ENCODE measurements at regions not wholly inside any gene's neighbourhood (a gene's known extent, or its start where the extent isn't known, plus 50 kb on each side); places are given as distances from the start of the nearest gene placed in this dataset.

DNA sequence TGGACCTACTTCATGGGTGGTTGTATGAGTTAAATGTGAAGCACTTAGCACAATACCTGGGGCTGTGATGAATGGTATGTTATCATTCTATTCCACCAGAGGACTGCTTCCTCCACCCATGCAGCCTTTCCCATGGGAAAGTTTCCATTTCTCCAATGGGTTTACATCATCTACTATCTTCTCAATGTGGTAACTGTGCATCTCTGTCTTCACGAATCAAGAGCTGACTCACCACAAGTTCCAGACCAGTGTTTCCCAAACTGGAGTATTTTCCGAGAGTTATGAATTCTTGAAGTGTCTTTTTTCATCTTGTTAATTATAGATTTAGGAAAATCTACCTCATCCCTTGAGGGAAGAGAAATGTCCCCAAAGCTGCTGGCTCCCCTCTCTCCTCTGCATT, 182.8 kb downstream of the UNC5CL start:
- DNase-seq (ENCODE audit: low spot score), result no peak
- TF ChIP-seq, protein P1, sequence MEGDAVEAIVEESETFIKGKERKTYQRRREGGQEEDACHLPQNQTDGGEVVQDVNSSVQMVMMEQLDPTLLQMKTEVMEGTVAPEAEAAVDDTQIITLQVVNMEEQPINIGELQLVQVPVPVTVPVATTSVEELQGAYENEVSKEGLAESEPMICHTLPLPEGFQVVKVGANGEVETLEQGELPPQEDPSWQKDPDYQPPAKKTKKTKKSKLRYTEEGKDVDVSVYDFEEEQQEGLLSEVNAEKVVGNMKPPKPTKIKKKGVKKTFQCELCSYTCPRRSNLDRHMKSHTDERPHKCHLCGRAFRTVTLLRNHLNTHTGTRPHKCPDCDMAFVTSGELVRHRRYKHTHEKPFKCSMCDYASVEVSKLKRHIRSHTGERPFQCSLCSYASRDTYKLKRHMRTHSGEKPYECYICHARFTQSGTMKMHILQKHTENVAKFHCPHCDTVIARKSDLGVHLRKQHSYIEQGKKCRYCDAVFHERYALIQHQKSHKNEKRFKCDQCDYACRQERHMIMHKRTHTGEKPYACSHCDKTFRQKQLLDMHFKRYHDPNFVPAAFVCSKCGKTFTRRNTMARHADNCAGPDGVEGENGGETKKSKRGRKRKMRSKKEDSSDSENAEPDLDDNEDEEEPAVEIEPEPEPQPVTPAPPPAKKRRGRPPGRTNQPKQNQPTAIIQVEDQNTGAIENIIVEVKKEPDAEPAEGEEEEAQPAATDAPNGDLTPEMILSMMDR (IDR thresholded peaks at IDR 0.05; ENCODE audit: extremely low read depth, insufficient read depth, missing control alignments), result no peak
- in situ Hi-C loops (cut with MboI; ENCODE audit: low pct_unique_long_range_greater_than_20kb, low sequenced_read_pairs, unreplicated experiment), result no loop called here

DNA sequence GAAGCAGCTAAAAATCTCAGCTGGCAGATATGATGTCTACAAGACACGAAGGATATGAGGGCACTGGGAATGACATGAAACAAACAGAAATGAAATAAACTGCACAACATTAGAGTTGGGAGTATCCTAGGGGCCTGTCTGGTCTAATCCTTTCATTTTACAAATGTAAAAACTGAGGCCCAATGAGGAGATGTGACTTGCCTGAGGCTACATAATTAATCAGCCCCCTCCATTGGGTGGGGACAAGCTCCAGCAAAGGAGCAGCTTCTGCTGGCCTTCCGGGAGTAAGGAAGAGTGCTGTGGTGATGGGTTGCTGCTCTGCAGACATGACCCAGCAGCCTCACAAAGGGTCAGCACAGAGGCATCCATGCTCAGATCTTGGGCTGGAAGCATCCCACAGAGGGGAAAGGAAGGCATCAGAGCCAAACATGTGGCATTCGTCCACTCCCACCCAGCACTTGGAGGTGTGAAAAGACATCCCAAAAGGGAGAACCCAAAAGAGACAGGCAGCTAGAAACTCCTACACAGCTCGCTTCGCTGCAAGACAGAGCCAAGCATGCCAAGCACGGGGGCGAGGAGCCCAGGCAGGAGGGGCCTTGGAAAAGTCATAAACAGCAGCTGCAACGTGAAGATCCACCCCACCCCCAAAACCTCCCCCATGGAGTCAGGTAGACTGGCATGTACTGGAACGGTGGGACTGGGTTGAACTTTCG, 183.7 kb downstream of the UNC5CL start:
- TF ChIP-seq, protein P1 (IDR thresholded peaks at IDR 0.05; ENCODE audit: extremely low read depth, insufficient read depth, missing control alignments), result no peak
- in situ Hi-C loops (cut with MboI; ENCODE audit: low pct_unique_long_range_greater_than_20kb, low sequenced_read_pairs, unreplicated experiment), result no loop called here
- no peak for DNase-seq (ENCODE audit: low spot score)

DNA sequence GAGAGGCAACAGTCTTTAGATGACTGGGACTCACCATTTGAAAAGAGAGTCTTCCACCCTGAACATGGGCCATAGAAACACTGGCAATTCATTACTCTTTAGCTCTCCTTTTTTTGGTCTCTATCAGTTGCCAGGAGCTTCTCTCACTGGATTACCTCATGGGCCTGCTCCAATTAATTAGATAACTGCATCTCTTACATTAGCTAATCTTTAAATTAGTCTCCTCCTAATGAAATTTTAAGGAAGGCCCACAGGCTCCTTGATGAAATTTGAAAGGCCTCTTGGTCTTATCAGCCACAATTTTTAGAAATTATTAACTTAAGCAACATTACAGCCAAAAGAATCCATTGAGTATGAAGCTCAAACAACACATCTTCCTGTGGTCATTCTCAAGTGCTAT, 184.4 kb downstream of the UNC5CL start:
- in situ Hi-C loops (cut with MboI; ENCODE audit: low pct_unique_long_range_greater_than_20kb, low sequenced_read_pairs, unreplicated experiment), result no loop called here
- TF ChIP-seq, protein P1 (IDR thresholded peaks at IDR 0.05; ENCODE audit: extremely low read depth, insufficient read depth, missing control alignments), result no peak

DNA sequence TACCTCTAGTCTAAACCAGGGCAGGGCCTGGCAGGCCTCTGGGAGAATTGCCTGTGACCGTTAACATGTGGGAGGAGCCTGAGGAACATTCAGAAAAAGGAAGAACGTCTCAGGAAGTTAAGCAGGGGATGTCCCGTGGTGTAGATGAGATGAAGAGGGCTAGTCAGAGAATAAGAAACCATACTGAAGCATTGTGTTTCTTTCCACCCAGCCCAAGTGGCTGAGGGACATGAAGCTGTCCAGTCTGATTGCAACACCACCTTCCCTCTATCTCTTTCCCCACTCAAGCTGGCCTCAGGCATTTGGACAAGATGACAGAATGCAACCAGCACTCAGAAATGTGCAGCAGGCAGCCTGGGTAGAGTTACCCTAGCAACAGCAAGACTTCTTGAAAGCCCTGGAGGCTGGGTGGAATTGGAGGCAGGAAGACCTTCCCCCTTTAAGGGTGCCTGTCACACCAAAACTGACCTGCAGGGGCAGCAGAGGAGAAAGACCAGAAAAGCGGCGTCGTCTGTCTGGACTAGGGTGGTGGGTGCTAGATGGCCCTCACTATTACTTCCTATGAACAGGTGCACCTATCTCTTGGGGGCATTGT, 186.1 kb downstream of the UNC5CL start:
- in situ Hi-C loops (cut with MboI; ENCODE audit: low pct_unique_long_range_greater_than_20kb, low sequenced_read_pairs, unreplicated experiment), result no loop called here
- no peak for DNase-seq (ENCODE audit: low spot score)
- TF ChIP-seq, protein P1 (IDR thresholded peaks at IDR 0.05; ENCODE audit: extremely low read depth, insufficient read depth, missing control alignments), result no peak

More for the DNA sequence above, 184.4 kb downstream of the UNC5CL start:
- DNase-seq (ENCODE audit: low spot score), result no peak

DNA sequence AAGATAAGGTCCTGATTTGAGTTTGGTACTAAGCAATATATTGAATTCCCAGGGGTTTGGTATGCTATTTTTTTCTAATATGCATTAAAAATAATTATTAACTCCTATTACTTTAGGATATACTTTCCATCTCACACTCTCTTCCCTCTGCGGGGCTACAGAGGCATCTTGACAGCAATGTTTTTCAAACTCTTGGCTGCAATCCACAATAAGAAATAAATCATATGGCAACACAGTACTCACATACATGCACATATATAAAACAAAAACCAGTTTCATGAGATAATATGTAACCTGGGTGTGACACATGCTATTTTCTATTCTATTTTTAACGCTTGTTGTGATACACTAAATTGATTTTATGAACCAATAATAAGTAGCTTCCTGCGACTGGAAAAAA, 189.5 kb downstream of the UNC5CL start:
- in situ Hi-C loops (cut with MboI; ENCODE audit: low pct_unique_long_range_greater_than_20kb, low sequenced_read_pairs, unreplicated experiment), result no loop called here
- DNase-seq (ENCODE audit: low spot score), result no peak
- TF ChIP-seq, protein P1 (IDR thresholded peaks at IDR 0.05; ENCODE audit: extremely low read depth, insufficient read depth, missing control alignments), result no peak

DNA sequence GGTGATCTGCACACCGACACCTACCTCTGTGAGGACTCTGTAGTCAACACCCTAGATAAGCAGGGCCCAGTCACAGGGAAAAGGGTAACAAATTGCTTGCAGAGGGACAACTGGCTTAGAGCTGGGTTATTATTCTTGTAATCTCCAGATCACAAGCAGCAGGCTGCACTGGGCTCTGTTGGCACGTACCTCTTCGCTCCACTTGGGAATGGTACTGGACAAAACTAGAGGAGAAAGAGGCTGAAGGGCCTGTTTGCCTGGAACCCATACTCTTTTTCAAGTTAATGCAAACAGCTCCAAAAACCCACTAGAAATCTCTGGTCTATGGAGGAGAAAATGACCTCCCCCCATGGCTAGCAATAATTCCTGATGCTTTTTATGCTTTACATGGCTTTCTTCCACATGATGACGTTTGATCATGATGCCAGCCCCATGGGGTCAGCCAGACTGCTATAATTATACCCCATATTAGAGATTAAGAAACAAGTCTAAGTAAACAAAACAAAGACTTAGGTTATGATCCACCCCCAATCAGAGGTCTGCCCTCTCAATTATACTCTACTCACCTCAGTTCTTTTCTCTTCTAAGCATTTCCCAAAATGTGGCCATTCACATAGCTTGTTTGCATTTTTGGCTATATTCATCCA, 190.0 kb downstream of the UNC5CL start:
- TF ChIP-seq, protein P1 (IDR thresholded peaks at IDR 0.05; ENCODE audit: extremely low read depth, insufficient read depth, missing control alignments), result no peak
- in situ Hi-C loops (cut with MboI; ENCODE audit: low pct_unique_long_range_greater_than_20kb, low sequenced_read_pairs, unreplicated experiment), result no loop called here
- no peak for DNase-seq (ENCODE audit: low spot score)
